GM12875 (cell line): ENCODE measurements at regions not wholly inside any gene's neighbourhood (a gene's known extent, or its start where the extent isn't known, plus 50 kb on each side); places are given as distances from the start of the nearest gene placed in this dataset.

ENCODE experiments used
- H3K4me3 ChIP-seq: one replicate; pipeline ENCODE4 v1.5.1; 2011; ENCODE audit warnings: low read depth, low read length, control low read depth
- CTCF ChIP-seq: IDR thresholded peaks from 2 replicates; pipeline ENCODE4 v1.5.1; 2011; ENCODE audit warnings: low read depth, mild to moderate bottlenecking, control low read depth, inconsistent platforms, low read length, moderate library complexity, borderline replicate concordance; ENCODE audit not compliant: insufficient read depth

- H3K4me3 ChIP-seq = no peak overlapping the region
- TF ChIP-seq CTCF = no peak
Measured at GRCh38 chr1:222117809-222118208, 375.9 kb upstream of the DUSP10 start.

DNA sequence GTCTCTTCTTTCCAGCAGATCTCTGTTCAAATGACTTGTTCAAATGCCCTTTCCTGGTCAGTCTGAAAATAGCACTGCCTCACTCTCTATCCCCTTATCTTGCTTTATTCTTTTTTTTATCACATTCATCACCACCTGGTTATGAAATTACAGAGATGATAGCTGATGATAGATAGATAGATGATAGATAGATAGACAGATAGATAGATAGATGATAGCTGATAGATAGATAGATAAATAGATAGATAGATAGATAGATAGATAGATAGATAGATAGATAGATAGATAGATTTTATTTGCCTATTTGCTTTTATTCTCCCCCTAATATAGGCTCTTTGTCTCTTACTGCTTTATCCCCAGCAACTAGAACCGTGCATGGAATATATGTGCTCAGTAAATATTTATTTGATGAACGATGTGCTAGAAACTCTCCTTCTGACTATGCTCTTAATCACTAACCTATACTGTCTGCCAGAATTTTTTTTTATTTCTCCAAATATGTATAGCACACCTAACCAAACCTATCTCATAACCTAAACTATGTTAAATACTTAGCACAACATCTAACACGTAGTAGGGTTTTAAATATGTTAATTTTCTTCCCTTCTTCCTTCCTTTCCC lies 372.8 kb upstream of the DUSP10 start:
- H3K4me3 ChIP-seq = no peak overlapping the region
- TF ChIP-seq CTCF = no peak

DNA sequence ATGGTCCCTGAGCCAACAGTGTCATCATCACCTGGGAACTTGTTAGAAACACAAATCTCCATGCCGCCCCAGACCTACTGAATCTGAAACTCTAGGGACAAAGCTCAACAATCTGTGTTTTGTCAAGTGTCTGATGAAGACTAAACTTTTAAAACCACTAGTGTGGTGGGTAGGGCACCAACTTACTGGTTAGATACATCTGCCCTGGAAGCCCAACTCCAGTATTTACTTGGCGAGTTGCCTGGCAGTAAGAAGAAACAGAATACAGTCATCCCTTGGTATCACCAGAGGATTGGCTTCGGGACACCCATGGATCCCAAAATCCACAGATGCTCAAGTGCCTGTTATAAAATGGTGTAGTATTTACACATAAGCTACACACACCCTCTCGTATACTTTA lies 367.9 kb upstream of the DUSP10 start:
- TF ChIP-seq CTCF = no peak

GRCh38 chr1:222107975-222108374 lies 366.1 kb upstream of the DUSP10 start:
- TF ChIP-seq CTCF = no peak
- H3K4me3 ChIP-seq = no peak overlapping the region

More for the DNA sequence above, 367.9 kb upstream of the DUSP10 start:
- no peak overlapping the region for H3K4me3 ChIP-seq

- no peak overlapping the region for H3K4me3 ChIP-seq
- no peak for TF ChIP-seq CTCF
Measured at GRCh38 chr1:222107267-222107666, 365.4 kb upstream of the DUSP10 start.

- TF ChIP-seq CTCF = no peak
- H3K4me3 ChIP-seq = no peak overlapping the region
Measured at GRCh38 chr1:222106377-222106776, 364.5 kb upstream of the DUSP10 start.

- H3K4me3 ChIP-seq = no peak overlapping the region
- TF ChIP-seq CTCF = no peak
Measured at GRCh38 chr1:222105861-222106260, 364.0 kb upstream of the DUSP10 start.
